Spleen (tissue), 11 donors: ENCODE measurements at regions not wholly inside any gene's neighbourhood (a gene's known extent, or its start where the extent isn't known, plus 50 kb on each side); places are given as distances from the start of the nearest gene placed in this dataset.

ENCODE experiments used
- DNase-seq: peaks from one replicate; pipeline ENCODE4 v3.0.0-alpha.2; 2020
- H3K27ac ChIP-seq, 8 donors: fragments of 200-600 bp; sonication (generic) in 7 of 8; 1 replicate in 4 of 8; 2 replicates in 4 of 8; pipeline versions ENCODE4 v1.5.0 to v1.8.0; 2016 to 2021; ENCODE audit warnings: inconsistent platforms in 4 of 8, mild to moderate bottlenecking in 4 of 8, moderate library complexity in 1 of 8
- H3K27me3 ChIP-seq, 7 donors: fragments of 200-600 bp; sonication (generic) in 6 of 7; replicated peaks in 1 of 7; 1 replicate in 4 of 7; 2 replicates in 3 of 7; pipeline versions ENCODE4 v1.5.0 to v1.8.0; 2016 to 2021; ENCODE audit warnings: inconsistent platforms in 3 of 7, mild to moderate bottlenecking in 1 of 7
- H3K36me3 ChIP-seq, 6 donors: fragments of 200-600 bp; sonication (generic) in 5 of 6; 1 replicate in 4 of 6; 2 replicates in 2 of 6; pipeline versions ENCODE4 v1.5.0 to v1.8.0; 2016 to 2021; ENCODE audit warnings: inconsistent platforms in 2 of 6
- H3K4me1 ChIP-seq, 6 donors: fragments of 200-600 bp; sonication (generic) in 5 of 6; 1 replicate in 3 of 6; 2 replicates in 3 of 6; pipeline versions ENCODE4 v1.5.0 to v1.8.0; 2016 to 2021; ENCODE audit warnings: inconsistent platforms in 3 of 6
- H3K4me3 ChIP-seq, 8 donors: fragments of 200-600 bp; sonication (generic) in 7 of 8; 1 replicate in 4 of 8; 2 replicates in 4 of 8; pipeline versions ENCODE4 v1.5.0 to v1.8.0; 2016 to 2021; ENCODE audit warnings: inconsistent platforms in 4 of 8, mild to moderate bottlenecking in 4 of 8, moderate library complexity in 2 of 8
- H3K9me3 ChIP-seq, 8 donors: fragments of 200-600 bp; sonication (generic) in 7 of 8; 1 replicate in 4 of 8; 2 replicates in 4 of 8; pipeline versions ENCODE4 v1.5.0 to v1.8.0; 2016 to 2021; ENCODE audit warnings: inconsistent platforms in 4 of 8
- CTCF ChIP-seq, 11 experiments: fragments of 200-600 bp in 7 of 11; fragments of 450-650 bp in 4 of 11; sonication (generic) in 4 of 11; IDR thresholded peaks in 8 of 11; conservative IDR thresholded peaks in 3 of 11; 1 replicate in 7 of 11; 2 replicates in 4 of 11; pipeline versions ENCODE4 v1.4.0 to v1.8.0; 2016 to 2021; ENCODE audit warnings: antibody characterized with exemption in 11 of 11, inconsistent platforms in 4 of 11, mild to moderate bottlenecking in 1 of 11
- POLR2A ChIP-seq, 3 donors: fragments of 450-650 bp; IDR thresholded peaks; one replicate each; pipeline ENCODE4 v1.5.1; 2017; ENCODE audit warnings: antibody characterized with exemption in 3 of 3, mild to moderate bottlenecking in 1 of 3
- POLR2AphosphoS5 ChIP-seq, 3 donors: sonication (generic); formaldehyde crosslinking; IDR thresholded peaks; one replicate each; pipeline ENCODE4 v1.5.1; 2017; ENCODE audit warnings: antibody characterized with exemption in 3 of 3
- WGBS, 5 donors: extraction: QIAGEN DNeasy Blood & Tissue Kit in 3 of 5; methylation state at CpG; one replicate each; pipeline versions ENCODE4 v1.1.5 to v1.1.7; 2013 to 2018; 5-methylcytosine and 5-hydroxymethylcytosine counted together
- intact Hi-C: fragments of 100-400 bp; cut with DNase I; formaldehyde crosslinking; loops from one replicate; pipeline ENCODE4 v1.15.0; 2023; ENCODE audit warnings: low total_unique reads
- donor health status: healthy with polysubstance abuse.
- donor health status: DM: no; HTN: no; CAD: no; lungs with moderate emphysema.
- donor health status: DM: no; HTN: no; CAD: no.
- donor health status: Bipolar disorder and iron deficiency.
- donor health status: healthy.
- donor health status: DM: no; HTN: no; CAD: no.
- donor health status: DM: yes; HTN: yes; CAD: no.

- Histone ChIP-seq H3K4me1 (peaks cover 0 to 13% (median 5%) of the 10 kb centered on the region in 6 donors), H3K4me3 (no peak overlapping the region), H3K27me3 (peaks cover 0 to 15% (median 0%) of the 10 kb centered on the region in 7 donors), H3K36me3 (no peaks in the 10 kb centered on the region), H3K27ac (no peak overlapping the region), H3K9me3 (no peaks in the 10 kb centered on the region)
- intact Hi-C loops: no loop called here
- WGBS, 5 donors: 42 to 48% (median 46%) methylated on average over 15 of the region's 15 CpGs
- no peak for DNase-seq
- TF ChIP-seq POLR2AphosphoS5 (IDR thresholded peaks at IDR 0.05) (no peak), POLR2A (IDR thresholded peaks at IDR 0.05) (no peak), CTCF (IDR thresholded peaks at IDR 0.05 in 8 of 11, conservative IDR thresholded peaks at IDR 0.05 in 3 of 11) (no peak)
Measured at GRCh38 chr1:9448132-9449109, 90.8 kb upstream of the SLC25A33 start.

DNA sequence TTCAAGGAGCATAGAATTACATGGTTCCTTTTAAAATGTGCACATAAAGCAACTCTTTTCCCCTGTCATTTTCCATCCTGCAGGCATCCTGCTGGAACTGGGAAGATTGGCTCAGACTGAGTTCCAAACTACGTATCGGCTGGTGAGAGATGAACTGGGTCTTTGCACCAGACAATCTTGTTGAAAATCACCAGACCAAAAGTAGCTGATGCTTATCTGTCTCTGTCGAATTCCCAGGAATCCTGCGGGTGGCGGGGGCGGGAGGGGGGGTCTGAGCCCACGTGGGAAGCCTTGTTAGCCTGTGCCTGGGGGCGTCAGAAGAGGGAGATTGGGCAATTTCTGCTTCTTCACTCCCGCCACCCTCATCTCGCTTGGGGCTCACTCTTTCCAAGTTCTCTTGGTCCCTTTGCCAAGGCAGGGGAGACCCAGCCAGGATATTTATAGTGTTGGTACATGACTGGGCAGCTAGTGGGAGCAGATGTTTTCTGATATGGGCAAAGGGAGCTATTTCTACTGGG is 90.1 kb upstream of the SLC25A33 start:
- Histone ChIP-seq H3K27ac (no peak overlapping the region), H3K4me3 (no peak overlapping the region), H3K36me3 (no peaks in the 10 kb centered on the region), H3K27me3 (peaks cover 0 to 18% (median 0%) of the 10 kb centered on the region in 7 donors), H3K9me3 (no peaks in the 10 kb centered on the region), H3K4me1 (peaks cover 0 to 13% (median 5%) of the 10 kb centered on the region in 6 donors)
- intact Hi-C loops: no loop called here
- TF ChIP-seq CTCF (IDR thresholded peaks at IDR 0.05 in 8 of 11, conservative IDR thresholded peaks at IDR 0.05 in 3 of 11) (no peak), POLR2A (IDR thresholded peaks at IDR 0.05) (no peak), POLR2AphosphoS5 (IDR thresholded peaks at IDR 0.05) (no peak)
- 43 to 72% (median 55%) methylated on average over 10 of the region's 10 CpGs for WGBS, 5 donors
- no peak for DNase-seq

GRCh38 chr1:9449976-9450696 is 89.1 kb upstream of the SLC25A33 start:
- Histone ChIP-seq H3K27me3 (peaks cover 0 to 24% (median 0%) of the 10 kb centered on the region in 7 donors), H3K36me3 (no peaks in the 10 kb centered on the region), H3K27ac (no peak overlapping the region), H3K9me3 (no peaks in the 10 kb centered on the region), H3K4me1 (peaks cover 0 to 13% (median 5%) of the 10 kb centered on the region in 6 donors), H3K4me3 (no peak overlapping the region)
- WGBS, 5 donors: 88 to 96% (median 93%) methylated on average over 8 to 12 of the region's 12 CpGs
- DNase-seq: no peak
- intact Hi-C loops: no loop called here
- TF ChIP-seq POLR2A (IDR thresholded peaks at IDR 0.05): no peak
- TF ChIP-seq CTCF (IDR thresholded peaks at IDR 0.05 in 8 of 11, conservative IDR thresholded peaks at IDR 0.05 in 3 of 11): no peak
- TF ChIP-seq POLR2AphosphoS5 (IDR thresholded peaks at IDR 0.05): no peak
